Natural killer cell (primary cell): ENCODE measurements at regions not wholly inside any gene's neighbourhood (a gene's known extent, or its start where the extent isn't known, plus 50 kb on each side); places are given as distances from the start of the nearest gene placed in this dataset.

Source experiments
- ATAC-seq, 3 donors: fragments of 150-1000 bp in 2 of 3; fragments of 200-7000 bp in 1 of 3; cut with Tn5 transposase; 1 replicate in 1 of 3; 2 replicates in 2 of 3; pipeline ENCODE4 v1.10.0; 2021; ENCODE audit warnings: mild to moderate bottlenecking in 2 of 3, moderate library complexity in 2 of 3
- DNase-seq, 2 donors: peaks; one replicate each; pipeline versions ENCODE4 v3.0.0 to v3.0.0-alpha.2; 2013 to 2021; ENCODE audit warnings: mixed read lengths in 1 of 2
- H3K27ac ChIP-seq: one replicate; pipeline ENCODE4 v1.5.1; 2013; ENCODE audit warnings: mild to moderate bottlenecking, low read length
- H3K27me3 ChIP-seq: one replicate; pipeline ENCODE4 v1.6.1; 2013; ENCODE audit warnings: low read length; ENCODE audit not compliant: control insufficient read depth, insufficient read depth
- H3K36me3 ChIP-seq: one replicate; pipeline ENCODE4 v1.6.1; 2013; ENCODE audit warnings: low read length; ENCODE audit not compliant: control insufficient read depth, insufficient read depth
- H3K4me1 ChIP-seq: one replicate; pipeline ENCODE4 v1.6.1; 2013; ENCODE audit warnings: low read length; ENCODE audit not compliant: control insufficient read depth, insufficient read depth
- H3K4me3 ChIP-seq: one replicate; pipeline ENCODE4 v1.5.1; 2013; ENCODE audit warnings: low read length
- H3K9me3 ChIP-seq: one replicate; pipeline ENCODE4 v1.6.1; 2013; ENCODE audit warnings: low read length; ENCODE audit not compliant: control insufficient read depth, insufficient read depth
- H3K27ac Mint-ChIP-seq, 2 donors: one replicate each; pipeline ENCODE4 v1.8.0; 2022; ENCODE audit warnings: mild to moderate bottlenecking in 2 of 2, mixed read lengths in 2 of 2, moderate library complexity in 1 of 2
- H3K27me3 Mint-ChIP-seq, 2 donors: one replicate each; pipeline ENCODE4 v1.8.0; 2022; ENCODE audit warnings: low read depth in 2 of 2, mixed read lengths in 2 of 2
- H3K36me3 Mint-ChIP-seq: one replicate; pipeline ENCODE4 v1.8.0; 2022; ENCODE audit warnings: mixed read lengths
- H3K4me1 Mint-ChIP-seq, 2 donors: one replicate each; pipeline ENCODE4 v1.8.0; 2022; ENCODE audit warnings: mixed read lengths in 2 of 2
- H3K4me3 Mint-ChIP-seq: one replicate; pipeline ENCODE4 v1.8.0; 2022; ENCODE audit warnings: mild to moderate bottlenecking, moderate library complexity, mixed read lengths
- H3K9me3 Mint-ChIP-seq, 2 donors: one replicate each; pipeline ENCODE4 v1.8.0; 2022; ENCODE audit warnings: mixed read lengths in 2 of 2
- WGBS: methylation state at CpG from one replicate; pipeline ENCODE4 v1.1.7; 2013; ENCODE audit warnings: missing lambda C conversion rate; ENCODE audit not compliant: insufficient coverage; 5-methylcytosine and 5-hydroxymethylcytosine counted together
- intact Hi-C: fragments of 100-400 bp; cut with micrococcal nuclease; formaldehyde crosslinking; loops from one replicate; pipeline ENCODE4 v1.14.2; 2022
- TF ChIP-seq, protein P1 (sequence below): fragments of 200-600 bp; IDR thresholded peaks from one replicate; pipeline ENCODE4 v1.8.0; 2022; ENCODE audit warnings: antibody characterized with exemption

DNA sequence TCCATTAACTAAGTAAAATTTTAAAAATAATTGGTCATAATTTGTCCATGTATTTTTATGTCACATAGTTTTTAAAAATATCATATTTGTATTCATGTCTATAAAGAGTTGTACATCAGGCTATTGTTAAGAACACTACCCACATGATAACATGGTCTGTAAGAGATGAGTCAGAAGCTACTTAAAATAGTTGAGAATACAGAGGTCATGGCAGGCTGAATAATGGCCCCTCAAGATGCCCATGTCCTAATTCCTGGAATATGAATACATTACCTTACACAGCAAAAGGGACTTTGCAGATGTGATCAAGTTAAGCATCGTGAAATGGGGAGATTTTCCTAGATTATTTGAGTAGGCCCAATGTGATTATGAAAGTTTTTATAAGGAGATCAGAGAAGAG lies 782.9 kb upstream of the GOLIM4 start:
- H3K27ac ChIP-seq = no peak overlapping the region
- H3K4me1 Mint-ChIP-seq = no peaks in the 10 kb centered on the region
- no peaks in the 10 kb centered on the region for H3K9me3 ChIP-seq
- DNase-seq = no peak
- intact Hi-C loops = no loop called here
- H3K4me1 ChIP-seq = no peaks in the 10 kb centered on the region
- ATAC-seq = no peak
- no peaks in the 10 kb centered on the region for H3K36me3 ChIP-seq
- TF ChIP-seq, protein P1, sequence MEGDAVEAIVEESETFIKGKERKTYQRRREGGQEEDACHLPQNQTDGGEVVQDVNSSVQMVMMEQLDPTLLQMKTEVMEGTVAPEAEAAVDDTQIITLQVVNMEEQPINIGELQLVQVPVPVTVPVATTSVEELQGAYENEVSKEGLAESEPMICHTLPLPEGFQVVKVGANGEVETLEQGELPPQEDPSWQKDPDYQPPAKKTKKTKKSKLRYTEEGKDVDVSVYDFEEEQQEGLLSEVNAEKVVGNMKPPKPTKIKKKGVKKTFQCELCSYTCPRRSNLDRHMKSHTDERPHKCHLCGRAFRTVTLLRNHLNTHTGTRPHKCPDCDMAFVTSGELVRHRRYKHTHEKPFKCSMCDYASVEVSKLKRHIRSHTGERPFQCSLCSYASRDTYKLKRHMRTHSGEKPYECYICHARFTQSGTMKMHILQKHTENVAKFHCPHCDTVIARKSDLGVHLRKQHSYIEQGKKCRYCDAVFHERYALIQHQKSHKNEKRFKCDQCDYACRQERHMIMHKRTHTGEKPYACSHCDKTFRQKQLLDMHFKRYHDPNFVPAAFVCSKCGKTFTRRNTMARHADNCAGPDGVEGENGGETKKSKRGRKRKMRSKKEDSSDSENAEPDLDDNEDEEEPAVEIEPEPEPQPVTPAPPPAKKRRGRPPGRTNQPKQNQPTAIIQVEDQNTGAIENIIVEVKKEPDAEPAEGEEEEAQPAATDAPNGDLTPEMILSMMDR = no peak
- H3K27me3 ChIP-seq = no peaks in the 10 kb centered on the region
- 80% methylated on average over 1 of the region's 1 CpG for WGBS
- H3K27me3 Mint-ChIP-seq = no peaks in the 10 kb centered on the region
- no peak overlapping the region for H3K27ac Mint-ChIP-seq
- H3K36me3 Mint-ChIP-seq = no peaks in the 10 kb centered on the region
- peaks cover 3 to 5% of the 10 kb centered on the region in 2 donors for H3K9me3 Mint-ChIP-seq
- H3K4me3 ChIP-seq = no peak overlapping the region
- H3K4me3 Mint-ChIP-seq = no peak overlapping the region

DNA sequence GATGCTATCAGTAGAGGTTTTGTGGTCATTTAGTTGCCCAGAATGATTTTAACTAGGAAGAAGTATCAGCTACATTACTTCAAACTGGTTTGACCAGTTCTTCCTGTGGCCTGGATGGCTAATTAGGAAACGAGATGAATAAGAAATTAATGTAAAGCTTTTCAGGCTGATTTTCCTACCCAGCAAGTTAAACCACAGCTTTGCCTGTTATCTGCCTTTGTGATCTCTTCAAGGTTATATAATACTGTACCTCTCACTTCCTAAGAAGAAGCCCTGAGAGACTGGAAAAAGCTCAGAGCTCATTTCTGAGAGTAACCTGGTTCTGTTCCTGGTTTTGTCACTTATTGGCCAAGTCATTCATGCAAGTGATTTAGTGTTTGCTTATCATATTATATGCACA lies 782.2 kb upstream of the GOLIM4 start:
- Mint-ChIP-seq H3K4me3 (no peak overlapping the region), H3K27ac (no peak overlapping the region), H3K27me3 (no peaks in the 10 kb centered on the region), H3K4me1 (no peaks in the 10 kb centered on the region), H3K36me3 (no peaks in the 10 kb centered on the region), H3K9me3 (peaks cover 3 to 5% of the 10 kb centered on the region in 2 donors)
- Histone ChIP-seq H3K36me3 (no peaks in the 10 kb centered on the region), H3K27me3 (no peaks in the 10 kb centered on the region), H3K27ac (no peak overlapping the region), H3K4me3 (no peak overlapping the region), H3K9me3 (no peaks in the 10 kb centered on the region), H3K4me1 (no peaks in the 10 kb centered on the region)
- DNase-seq (no peak), ATAC-seq (no peak)
- intact Hi-C loops = no loop called here
- WGBS = no CpG with 5 or more reads among the region's 1 CpG
- TF ChIP-seq, protein P1 = no peak

DNA sequence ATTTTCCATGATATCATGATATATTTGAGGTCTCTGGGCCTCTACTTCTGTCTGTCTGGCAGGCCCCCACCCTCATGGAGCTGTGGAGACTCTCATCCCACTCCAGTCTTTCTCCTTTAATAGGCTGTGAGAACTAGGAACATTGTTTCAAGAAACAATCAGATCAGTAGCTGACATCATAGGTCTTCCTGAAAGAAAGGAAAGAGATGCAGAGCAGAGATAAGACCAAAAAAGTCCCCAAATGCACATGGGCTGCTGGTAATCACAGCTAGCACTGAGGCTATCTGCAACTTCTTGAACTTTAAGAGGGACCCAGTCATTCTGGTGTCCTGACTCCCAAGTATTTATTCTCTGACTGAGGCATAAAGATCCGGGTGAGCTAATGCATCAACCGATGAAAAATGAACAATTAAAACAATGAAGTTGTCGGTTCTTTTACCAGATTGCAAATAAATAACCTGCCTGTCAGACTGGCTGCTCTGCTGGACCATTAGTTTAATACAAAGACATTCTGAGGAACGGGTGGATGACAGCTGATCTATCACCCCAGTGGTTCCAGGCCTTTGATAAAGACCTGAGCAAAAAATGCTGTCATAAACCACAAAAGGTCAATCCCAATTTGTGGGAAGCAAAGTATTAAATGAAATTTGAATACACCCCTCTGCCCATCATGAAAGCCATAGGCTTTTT lies 780.8 kb upstream of the GOLIM4 start:
- Mint-ChIP-seq H3K36me3 (no peaks in the 10 kb centered on the region), H3K4me3 (no peak overlapping the region), H3K4me1 (no peaks in the 10 kb centered on the region), H3K27me3 (no peaks in the 10 kb centered on the region), H3K9me3 (peaks cover 3 to 5% of the 10 kb centered on the region in 2 donors), H3K27ac (no peak overlapping the region)
- intact Hi-C loops = no loop called here
- TF ChIP-seq, protein P1 = no peak
- 22% methylated on average over 4 of the region's 4 CpGs for WGBS
- Histone ChIP-seq H3K27me3 (no peaks in the 10 kb centered on the region), H3K9me3 (no peaks in the 10 kb centered on the region), H3K36me3 (no peaks in the 10 kb centered on the region), H3K4me3 (no peak overlapping the region), H3K4me1 (no peaks in the 10 kb centered on the region), H3K27ac (no peak overlapping the region)
- ATAC-seq (no peak), DNase-seq (no peak)

DNA sequence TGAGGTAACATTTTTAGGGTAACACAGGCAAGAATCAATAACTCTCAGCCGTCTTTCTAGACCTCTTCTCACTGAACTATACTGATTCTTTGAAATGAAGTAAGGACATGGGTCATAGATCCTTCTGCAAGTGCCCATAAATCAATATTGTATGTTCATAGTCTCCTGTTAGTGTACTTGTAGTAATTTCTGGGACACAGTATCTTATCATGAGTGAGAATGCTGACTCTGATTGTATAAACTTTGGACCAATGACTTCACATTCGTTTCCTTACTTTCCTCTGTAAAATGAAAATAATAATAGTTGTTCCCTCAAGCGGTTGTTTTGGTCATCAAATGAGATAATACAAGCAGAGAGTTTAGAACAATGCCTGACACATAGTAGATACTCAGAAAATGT lies 777.1 kb upstream of the GOLIM4 start:
- DNase-seq (no peak), ATAC-seq (no peak)
- intact Hi-C loops = no loop called here
- Histone ChIP-seq H3K27ac (no peak overlapping the region), H3K36me3 (no peaks in the 10 kb centered on the region), H3K9me3 (no peaks in the 10 kb centered on the region), H3K27me3 (no peaks in the 10 kb centered on the region), H3K4me1 (no peaks in the 10 kb centered on the region), H3K4me3 (no peak overlapping the region)
- TF ChIP-seq, protein P1 = no peak
- WGBS = 80% methylated on average over 1 of the region's 3 CpGs
- Mint-ChIP-seq H3K4me1 (no peaks in the 10 kb centered on the region), H3K27me3 (no peaks in the 10 kb centered on the region), H3K36me3 (no peaks in the 10 kb centered on the region), H3K9me3 (peaks cover 3% of the 10 kb centered on the region in 2 donors), H3K27ac (no peak overlapping the region), H3K4me3 (no peak overlapping the region)
